PC-9 (cell line): ENCODE measurements at regions not wholly inside any gene's neighbourhood (a gene's known extent, or its start where the extent isn't known, plus 50 kb on each side); places are given as distances from the start of the nearest gene placed in this dataset.

Experiments
- BruUV-seq: library from RNA; stranded (reverse); fragments of 400-500 nt; replicated peaks from 2 replicates; lab custom pipeline; 2021; lab: Mats Ljungman, UMichigan
- CTCF ChIA-PET: fragments of 300-600 bp; sonication (Branson Sonifier 250); formaldehyde crosslinking; loops from one replicate; lab custom pipeline; 2022; ENCODE audit warnings: antibody characterized with exemption; lab: Charles Lee
- POLR2A ChIA-PET: fragments of 300-600 bp; sonication (Branson Sonifier 250); formaldehyde crosslinking; loops from one replicate; lab custom pipeline; 2022; ENCODE audit warnings: antibody characterized with exemption; ENCODE audit not compliant: unreplicated experiment; lab: Charles Lee
- DNase-seq, 2 experiments: peaks; one replicate each; pipeline versions ENCODE4 v3.0.0 to v3.0.0-alpha.2; 2015 to 2022; ENCODE audit warnings: mixed read lengths in 1 of 2
- H2AFZ ChIP-seq: fragments of 200-600 bp; sonication (generic); 2 replicates; pipeline ENCODE4 v1.8.1; 2017; ENCODE audit warnings: antibody characterized with exemption
- H3F3A ChIP-seq: fragments of 200-600 bp; sonication (generic); 2 replicates; pipeline ENCODE4 v1.8.1; 2017; ENCODE audit warnings: antibody characterized with exemption, mild to moderate bottlenecking, low read depth; ENCODE audit not compliant: insufficient read depth
- H3K27ac ChIP-seq: fragments of 200-600 bp; sonication (generic); 2 replicates; pipeline ENCODE4 v1.6.1; 2016; ENCODE audit warnings: mixed run types
- H3K27me3 ChIP-seq: fragments of 200-600 bp; sonication (generic); 2 replicates; pipeline ENCODE4 v1.6.1; 2016; ENCODE audit warnings: low read depth, mixed run types; ENCODE audit not compliant: insufficient read depth
- H3K36me3 ChIP-seq: fragments of 200-600 bp; sonication (generic); 2 replicates; pipeline ENCODE4 v1.6.1; 2016; ENCODE audit warnings: low read depth, mixed run types
- H3K4me1 ChIP-seq: fragments of 200-600 bp; sonication (generic); replicated peaks from 2 replicates; pipeline ENCODE4 v1.6.1; 2016; ENCODE audit warnings: mixed run types; ENCODE audit not compliant: insufficient read depth
- H3K4me2 ChIP-seq: fragments of 200-600 bp; sonication (generic); 2 replicates; pipeline ENCODE4 v1.6.1; 2017; ENCODE audit warnings: mixed run types
- H3K4me3 ChIP-seq: fragments of 200-600 bp; sonication (generic); 2 replicates; pipeline ENCODE4 v1.6.1; 2016; ENCODE audit warnings: mixed run types
- H3K79me2 ChIP-seq: fragments of 200-600 bp; sonication (generic); 2 replicates; pipeline ENCODE4 v1.6.1; 2017; ENCODE audit warnings: low read depth, mixed run types
- H3K9me2 ChIP-seq: fragments of 200-600 bp; sonication (generic); 2 replicates; pipeline ENCODE4 v1.8.1; 2017; ENCODE audit warnings: mild to moderate bottlenecking; ENCODE audit not compliant: insufficient read depth
- H3K9me3 ChIP-seq: fragments of 200-600 bp; sonication (generic); 2 replicates; pipeline ENCODE4 v1.8.1; 2016; ENCODE audit warnings: low read depth; ENCODE audit not compliant: insufficient read depth
- H4K20me1 ChIP-seq: fragments of 200-600 bp; sonication (generic); 2 replicates; pipeline ENCODE4 v1.8.1; 2017; ENCODE audit not compliant: insufficient read depth
- EZH2 ChIP-seq: fragments of 200-600 bp; sonication (generic); IDR thresholded peaks from 2 replicates; pipeline ENCODE4 v1.8.0; 2017; ENCODE audit warnings: antibody characterized with exemption, low read depth
- intact Hi-C: fragments of 100-400 bp; cut with micrococcal nuclease; formaldehyde crosslinking; loops from one replicate; pipeline ENCODE4 v1.10.0; 2022; ENCODE audit not compliant: unreplicated experiment
- TF ChIP-seq, protein P1 (sequence below): fragments of 200-600 bp; sonication (generic); conservative IDR thresholded peaks from 2 replicates; pipeline ENCODE4 v1.6.1; 2017; ENCODE audit warnings: mixed run types, antibody characterized with exemption, mild to moderate bottlenecking, moderate library complexity

DNA sequence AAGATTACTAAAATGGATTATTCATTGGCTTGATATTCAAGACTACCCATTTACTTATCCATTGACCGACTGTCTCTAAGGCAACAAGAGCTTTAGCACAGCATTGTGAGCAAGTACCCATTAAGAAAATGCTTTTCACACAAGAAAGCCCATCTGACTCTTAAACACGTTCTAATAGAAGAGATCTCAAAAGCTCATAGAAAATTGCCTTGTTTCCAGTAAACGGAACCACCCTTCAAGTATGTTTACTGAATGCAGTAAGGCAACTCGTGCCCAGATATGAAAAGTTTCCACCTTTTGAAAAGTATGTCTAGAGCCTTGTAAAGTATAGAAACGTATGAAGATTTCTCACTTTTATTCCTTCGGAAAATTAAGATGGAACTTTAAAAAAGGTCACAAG, 655.3 kb upstream of the ALCAM start:
- no peak for TF ChIP-seq EZH2
- TF ChIP-seq, protein P1, sequence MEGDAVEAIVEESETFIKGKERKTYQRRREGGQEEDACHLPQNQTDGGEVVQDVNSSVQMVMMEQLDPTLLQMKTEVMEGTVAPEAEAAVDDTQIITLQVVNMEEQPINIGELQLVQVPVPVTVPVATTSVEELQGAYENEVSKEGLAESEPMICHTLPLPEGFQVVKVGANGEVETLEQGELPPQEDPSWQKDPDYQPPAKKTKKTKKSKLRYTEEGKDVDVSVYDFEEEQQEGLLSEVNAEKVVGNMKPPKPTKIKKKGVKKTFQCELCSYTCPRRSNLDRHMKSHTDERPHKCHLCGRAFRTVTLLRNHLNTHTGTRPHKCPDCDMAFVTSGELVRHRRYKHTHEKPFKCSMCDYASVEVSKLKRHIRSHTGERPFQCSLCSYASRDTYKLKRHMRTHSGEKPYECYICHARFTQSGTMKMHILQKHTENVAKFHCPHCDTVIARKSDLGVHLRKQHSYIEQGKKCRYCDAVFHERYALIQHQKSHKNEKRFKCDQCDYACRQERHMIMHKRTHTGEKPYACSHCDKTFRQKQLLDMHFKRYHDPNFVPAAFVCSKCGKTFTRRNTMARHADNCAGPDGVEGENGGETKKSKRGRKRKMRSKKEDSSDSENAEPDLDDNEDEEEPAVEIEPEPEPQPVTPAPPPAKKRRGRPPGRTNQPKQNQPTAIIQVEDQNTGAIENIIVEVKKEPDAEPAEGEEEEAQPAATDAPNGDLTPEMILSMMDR = no peak
- H3K27ac ChIP-seq = no peak overlapping the region
- H3F3A ChIP-seq = no peaks in the 10 kb centered on the region
- no peak overlapping the region for H3K4me3 ChIP-seq
- DNase-seq = no peak
- no peak overlapping the region for H3K4me2 ChIP-seq
- H3K9me2 ChIP-seq = no peaks in the 10 kb centered on the region
- CTCF ChIA-PET = no interaction called here
- H3K9me3 ChIP-seq = no peaks in the 10 kb centered on the region
- no peaks in the 10 kb centered on the region for H3K4me1 ChIP-seq
- H2AFZ ChIP-seq = peak overlapping the region; percentile 30
- H4K20me1 ChIP-seq = no peaks in the 10 kb centered on the region
- H3K36me3 ChIP-seq = no peaks in the 10 kb centered on the region
- POLR2A ChIA-PET = no interaction called here
- no peaks in the 10 kb centered on the region for H3K79me2 ChIP-seq
- intact Hi-C loops = no loop called here
- H3K27me3 ChIP-seq = no peaks in the 10 kb centered on the region
- BruUV-seq = no TSS peak

DNA sequence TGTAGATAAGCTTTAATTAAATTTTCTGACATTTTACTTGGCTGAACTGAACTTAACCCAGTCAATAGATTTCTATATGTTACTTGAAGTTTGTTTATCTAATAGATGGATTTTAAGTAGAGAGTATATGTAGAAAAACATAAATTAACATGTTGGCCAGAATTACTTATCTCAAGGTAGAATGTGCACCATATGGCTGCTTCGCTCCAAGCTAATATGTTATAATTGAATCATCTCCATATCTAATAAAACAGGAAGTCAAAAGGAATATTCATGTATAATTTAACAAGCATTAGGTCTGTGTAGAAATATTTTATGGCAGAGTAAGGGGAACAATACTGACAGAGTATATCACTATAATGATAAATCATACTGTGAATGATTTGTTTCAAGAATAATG, 650.7 kb upstream of the ALCAM start:
- DNase-seq = no peak
- H3K27ac ChIP-seq = no peak overlapping the region
- H3K4me1 ChIP-seq = no peaks in the 10 kb centered on the region
- H4K20me1 ChIP-seq = no peaks in the 10 kb centered on the region
- no peaks in the 10 kb centered on the region for H3K27me3 ChIP-seq
- BruUV-seq = no TSS peak
- H2AFZ ChIP-seq = no peak overlapping the region
- no peak overlapping the region for H3K4me3 ChIP-seq
- H3F3A ChIP-seq = no peaks in the 10 kb centered on the region
- H3K9me3 ChIP-seq = no peaks in the 10 kb centered on the region
- no peaks in the 10 kb centered on the region for H3K9me2 ChIP-seq
- TF ChIP-seq EZH2 = no peak
- TF ChIP-seq, protein P1 = no peak
- intact Hi-C loops = no loop called here
- H3K36me3 ChIP-seq = no peaks in the 10 kb centered on the region
- no peak overlapping the region for H3K4me2 ChIP-seq
- H3K79me2 ChIP-seq = no peaks in the 10 kb centered on the region
- CTCF ChIA-PET = no interaction called here
- POLR2A ChIA-PET = no interaction called here

DNA sequence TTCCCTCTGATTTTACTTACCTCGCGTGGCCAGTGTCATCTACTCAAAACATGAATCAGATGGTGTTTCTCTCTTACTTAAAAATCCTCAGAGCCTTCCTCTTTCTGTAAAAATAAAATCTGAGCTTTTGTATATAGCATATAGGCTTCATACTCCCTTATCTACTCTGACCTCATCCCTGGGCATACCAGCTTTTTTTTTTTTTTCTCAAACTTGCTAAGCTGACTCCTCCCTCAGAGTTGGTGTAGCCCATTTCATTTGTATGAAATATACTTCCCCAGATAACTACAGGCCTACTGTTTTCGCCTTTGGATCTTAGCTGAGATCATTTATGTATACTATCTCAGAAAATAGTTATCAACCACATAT, 648.9 kb upstream of the ALCAM start:
- no peaks in the 10 kb centered on the region for H3K4me1 ChIP-seq
- H3K79me2 ChIP-seq = no peaks in the 10 kb centered on the region
- no peak overlapping the region for H3K4me3 ChIP-seq
- POLR2A ChIA-PET = no interaction called here
- no peak overlapping the region for H3K4me2 ChIP-seq
- CTCF ChIA-PET = interaction anchor here (0.7 kb wide), 1 partner anchor 726 kb away, joined by 5 read pairs; no protein-coding TSS in a partner anchor
- no peaks in the 10 kb centered on the region for H3K36me3 ChIP-seq
- peak overlapping the region; percentile 11; the same call in 1 of the 2 replicates for H2AFZ ChIP-seq
- no peaks in the 10 kb centered on the region for H3K9me2 ChIP-seq
- no TSS peak for BruUV-seq
- no peaks in the 10 kb centered on the region for H3K9me3 ChIP-seq
- no peak for TF ChIP-seq EZH2
- TF ChIP-seq, protein P1 = no peak
- DNase-seq = no peak
- intact Hi-C loops = no loop called here
- H3K27me3 ChIP-seq = no peaks in the 10 kb centered on the region
- no peaks in the 10 kb centered on the region for H4K20me1 ChIP-seq
- H3F3A ChIP-seq = no peaks in the 10 kb centered on the region
- no peak overlapping the region for H3K27ac ChIP-seq
